HFF-Myc (cell line): ENCODE measurements at regions not wholly inside any gene's neighbourhood (a gene's known extent, or its start where the extent isn't known, plus 50 kb on each side); places are given as distances from the start of the nearest gene placed in this dataset.

Source experiments
- DNase-seq: peaks from one replicate; pipeline ENCODE4 v3.0.0-alpha.2; 2011; ENCODE audit warnings: low read depth; ENCODE audit errors: extremely low read depth
- H3K4me3 ChIP-seq: replicated peaks from 2 replicates; pipeline ENCODE4 v1.5.1; 2011; ENCODE audit warnings: low read depth, mild to moderate bottlenecking, control low read depth, low read length
- CTCF ChIP-seq: IDR thresholded peaks from 2 replicates; pipeline ENCODE4 v1.5.1; 2012; ENCODE audit warnings: mild to moderate bottlenecking, low read depth, low read length, control low read depth; ENCODE audit errors: missing control alignments

GRCh38 chr5:116381201-116381600 lies 193.4 kb downstream of the SEMA6A start:
- TF ChIP-seq CTCF, result no peak
- no peak for DNase-seq
- no peak overlapping the region for H3K4me3 ChIP-seq

- no peak for DNase-seq
- TF ChIP-seq CTCF, result no peak
- H3K4me3 ChIP-seq, result no peak overlapping the region
These were observed 194.0 kb downstream of the SEMA6A start for GRCh38 chr5:116380621-116381020.

- no peak for DNase-seq
- TF ChIP-seq CTCF, result no peak
- H3K4me3 ChIP-seq, result no peak overlapping the region
These were observed 195.3 kb downstream of the SEMA6A start for GRCh38 chr5:116379306-116379705.

GRCh38 chr5:116378777-116379121 lies 195.9 kb downstream of the SEMA6A start:
- no peak overlapping the region for H3K4me3 ChIP-seq
- TF ChIP-seq CTCF, result no peak
- no peak for DNase-seq

- DNase-seq, result no peak
- TF ChIP-seq CTCF, result no peak
- no peak overlapping the region for H3K4me3 ChIP-seq
These were observed 196.4 kb downstream of the SEMA6A start for GRCh38 chr5:116378007-116378776.

- DNase-seq, result no peak
- H3K4me3 ChIP-seq, result no peak overlapping the region
- TF ChIP-seq CTCF, result no peak
These were observed 197.2 kb downstream of the SEMA6A start for GRCh38 chr5:116377276-116378006.
